H1 (cell line): ENCODE measurements at regions not wholly inside any gene's neighbourhood (a gene's known extent, or its start where the extent isn't known, plus 50 kb on each side); places are given as distances from the start of the nearest gene placed in this dataset.

Source experiments
- CTCF ChIP-seq, 3 experiments: IDR thresholded peaks; 1 replicate in 2 of 3; 2 replicates in 1 of 3; pipeline versions ENCODE4 v1.5.1 to v1.6.1; 2011; ENCODE audit warnings: low read length in 3 of 3, mild to moderate bottlenecking in 3 of 3, inconsistent platforms in 2 of 3, low read depth in 1 of 3, moderate library complexity in 1 of 3; ENCODE audit not compliant: insufficient read depth in 1 of 3; ENCODE audit errors: control extremely low read depth in 1 of 3
- EGR1 ChIP-seq: IDR thresholded peaks from 2 replicates; pipeline ENCODE4 v1.6.1; 2011; ENCODE audit warnings: low read depth, low read length, borderline replicate concordance
- POLR2A ChIP-seq, 2 experiments: IDR thresholded peaks; 1 replicate in 1 of 2; 2 replicates in 1 of 2; pipeline ENCODE4 v1.6.1; 2011; ENCODE audit warnings: low read depth in 2 of 2, low read length in 2 of 2, mild to moderate bottlenecking in 2 of 2; ENCODE audit errors: control extremely low read depth in 1 of 2
- RAD21 ChIP-seq, 2 experiments: IDR thresholded peaks in 1 of 2; conservative IDR thresholded peaks in 1 of 2; 2 replicates each; pipeline ENCODE4 v1.6.1; 2011; ENCODE audit warnings: low read depth in 2 of 2, low read length in 2 of 2, improper control_type of control experiment in 1 of 2, inconsistent platforms in 1 of 2, mild to moderate bottlenecking in 1 of 2, moderate library complexity in 1 of 2
- SIN3A ChIP-seq, 2 experiments: IDR thresholded peaks in 1 of 2; conservative IDR thresholded peaks in 1 of 2; 2 replicates each; pipeline ENCODE4 v1.6.1; 2011 to 2012; ENCODE audit warnings: low read length in 2 of 2, improper control_type of control experiment in 1 of 2, low read depth in 1 of 2, mild to moderate bottlenecking in 1 of 2
- SIRT6 ChIP-seq: IDR thresholded peaks from one replicate; pipeline ENCODE4 v1.7.1; 2012; ENCODE audit warnings: low read length, inconsistent platforms
- TCF12 ChIP-seq: IDR thresholded peaks from 2 replicates; pipeline ENCODE4 v1.6.1; 2011; ENCODE audit warnings: low read depth, mild to moderate bottlenecking, low read length

GRCh38 chr13:37481011-37481884 is 117.3 kb downstream of the POSTN start:
- TF ChIP-seq SIN3A (conservative IDR thresholded peaks at IDR 0.05 in 1 of 2, IDR thresholded peaks at IDR 0.05 in 1 of 2; ENCODE audit: low read depth in 1 of 2, low read length in 2 of 2) (no peak), SIRT6 (no peak), POLR2A (IDR thresholded peaks at IDR 0.05; ENCODE audit: control extremely low read depth in 1 of 2, low read depth in 2 of 2, low read length in 2 of 2) (no peak), CTCF (IDR thresholded peaks at IDR 0.05; ENCODE audit: control extremely low read depth in 1 of 3, insufficient read depth in 1 of 3, low read depth in 1 of 3, low read length in 3 of 3) (no peak), TCF12 (no peak), EGR1 (no peak), RAD21 (IDR thresholded peaks at IDR 0.05 in 1 of 2, conservative IDR thresholded peaks at IDR 0.05 in 1 of 2; ENCODE audit: low read depth in 2 of 2, low read length in 2 of 2) (no peak)
